ENCODE measurements at regions not wholly inside any gene's neighbourhood (a gene's known extent, or its start where the extent isn't known, plus 50 kb on each side); places are given as distances from the start of the nearest gene placed in this dataset.

GRCh38 chr2:126503476-126503875 lies 152.5 kb upstream of the GYPC start:
- no peak overlapping the region for H3K4me3 ChIP-seq
- ATAC-seq = no peak
- WGBS, 2 donors = 76 to 86% methylated on average over 3 of the region's 3 CpGs
- no peaks in the 10 kb centered on the region for H3K27me3 ChIP-seq
- no peak for DNase-seq
- intact Hi-C loops (cut with DNase I) = no loop called here
- no peak overlapping the region for H3K27ac ChIP-seq
- H3K4me1 ChIP-seq = peaks cover 0 to 13% (median 0%) of the 10 kb centered on the region in 9 donors
- H3K36me3 ChIP-seq = no peaks in the 10 kb centered on the region
- H3K9me3 ChIP-seq = peaks cover 0 to 12% (median 0%) of the 10 kb centered on the region in 11 donors
- TF ChIP-seq, protein P1, sequence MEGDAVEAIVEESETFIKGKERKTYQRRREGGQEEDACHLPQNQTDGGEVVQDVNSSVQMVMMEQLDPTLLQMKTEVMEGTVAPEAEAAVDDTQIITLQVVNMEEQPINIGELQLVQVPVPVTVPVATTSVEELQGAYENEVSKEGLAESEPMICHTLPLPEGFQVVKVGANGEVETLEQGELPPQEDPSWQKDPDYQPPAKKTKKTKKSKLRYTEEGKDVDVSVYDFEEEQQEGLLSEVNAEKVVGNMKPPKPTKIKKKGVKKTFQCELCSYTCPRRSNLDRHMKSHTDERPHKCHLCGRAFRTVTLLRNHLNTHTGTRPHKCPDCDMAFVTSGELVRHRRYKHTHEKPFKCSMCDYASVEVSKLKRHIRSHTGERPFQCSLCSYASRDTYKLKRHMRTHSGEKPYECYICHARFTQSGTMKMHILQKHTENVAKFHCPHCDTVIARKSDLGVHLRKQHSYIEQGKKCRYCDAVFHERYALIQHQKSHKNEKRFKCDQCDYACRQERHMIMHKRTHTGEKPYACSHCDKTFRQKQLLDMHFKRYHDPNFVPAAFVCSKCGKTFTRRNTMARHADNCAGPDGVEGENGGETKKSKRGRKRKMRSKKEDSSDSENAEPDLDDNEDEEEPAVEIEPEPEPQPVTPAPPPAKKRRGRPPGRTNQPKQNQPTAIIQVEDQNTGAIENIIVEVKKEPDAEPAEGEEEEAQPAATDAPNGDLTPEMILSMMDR (IDR thresholded peaks at IDR 0.05) = no peak

DNA sequence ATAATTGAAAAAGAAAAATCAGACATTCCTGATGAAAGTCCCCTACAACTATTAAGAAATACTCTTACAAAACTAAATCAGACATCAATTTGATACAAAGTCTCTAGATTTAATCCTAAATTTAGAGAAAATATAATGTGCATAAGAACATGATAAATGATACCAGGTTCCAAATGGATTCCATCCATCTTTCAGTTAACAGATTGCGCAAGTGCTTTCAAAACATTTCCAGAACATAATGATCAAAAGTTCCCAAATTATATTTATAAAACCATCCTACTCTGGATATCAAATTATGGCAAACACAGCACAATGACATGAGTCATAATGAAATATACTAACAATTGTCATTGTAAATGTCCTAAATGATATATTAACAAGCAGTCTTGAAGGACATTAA lies 151.0 kb upstream of the GYPC start:
- 97% methylated on average over 1 of the region's 1 CpG for WGBS, 2 donors
- H3K36me3 ChIP-seq = no peaks in the 10 kb centered on the region
- H3K9me3 ChIP-seq = peaks cover 0 to 4% (median 0%) of the 10 kb centered on the region in 11 donors
- DNase-seq (no peak), ATAC-seq (no peak)
- no peak overlapping the region for H3K4me3 ChIP-seq
- intact Hi-C loops (cut with DNase I) = no loop called here
- H3K4me1 ChIP-seq = peaks cover 0 to 13% (median 0%) of the 10 kb centered on the region in 9 donors
- H3K27ac ChIP-seq = no peak overlapping the region
- no peaks in the 10 kb centered on the region for H3K27me3 ChIP-seq
- TF ChIP-seq, protein P1 (IDR thresholded peaks at IDR 0.05) = no peak

DNA sequence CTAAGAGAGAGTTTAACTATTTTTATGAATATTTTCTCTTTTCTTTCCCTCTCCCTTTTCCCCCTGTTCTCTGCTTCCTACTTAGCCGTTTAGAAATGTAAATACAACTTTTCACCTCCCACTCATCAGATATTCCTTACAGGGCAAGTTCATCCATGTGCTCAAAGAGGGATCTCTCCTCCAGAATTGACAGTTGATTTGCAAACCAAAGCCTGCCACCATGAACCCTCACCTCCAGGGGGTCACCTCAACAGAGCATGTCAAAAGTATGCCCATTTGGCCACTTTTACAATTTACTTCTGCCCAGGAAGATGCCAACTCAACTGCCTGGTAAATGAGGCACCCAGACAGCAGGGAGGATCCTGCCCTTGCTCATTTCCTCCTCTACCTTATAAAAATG lies 149.2 kb upstream of the GYPC start:
- Histone ChIP-seq H3K27me3 (no peaks in the 10 kb centered on the region), H3K4me1 (peaks cover 0 to 13% (median 0%) of the 10 kb centered on the region in 9 donors), H3K27ac (no peak overlapping the region), H3K9me3 (no peaks in the 10 kb centered on the region), H3K4me3 (no peak overlapping the region), H3K36me3 (no peaks in the 10 kb centered on the region)
- WGBS, 2 donors = 38 to 40% methylated on average over 1 of the region's 1 CpG
- ATAC-seq = no peak
- TF ChIP-seq, protein P1 (IDR thresholded peaks at IDR 0.05) = no peak
- intact Hi-C loops (cut with DNase I) = no loop called here
- DNase-seq = no peak

DNA sequence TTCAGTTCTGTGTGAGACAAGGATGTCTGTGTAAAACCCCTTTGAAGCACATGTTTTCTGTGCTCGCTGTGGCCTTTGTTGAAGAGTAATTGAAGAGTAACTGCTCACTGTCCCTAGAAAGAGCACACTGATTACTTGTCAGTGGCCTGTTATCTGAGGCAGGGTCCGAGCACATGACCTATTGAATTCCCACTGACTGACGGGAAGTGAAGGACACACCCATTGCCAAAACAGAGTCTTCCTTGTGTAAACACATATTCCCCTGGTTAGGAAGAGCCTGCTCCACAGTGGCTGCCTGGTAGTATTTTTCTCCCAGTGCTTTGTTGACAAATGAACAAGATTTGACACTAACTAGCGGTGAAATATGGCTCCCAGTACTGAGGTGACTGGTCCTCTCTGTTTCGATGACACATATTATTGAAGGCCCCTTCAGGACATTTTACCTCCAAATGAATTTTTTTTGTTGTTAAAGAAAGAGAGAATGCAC lies 148.5 kb upstream of the GYPC start:
- ATAC-seq (peak in 1 of 8 donors; percentile 69), DNase-seq (no peak)
- Histone ChIP-seq H3K27me3 (no peaks in the 10 kb centered on the region), H3K27ac (no peak overlapping the region), H3K36me3 (no peaks in the 10 kb centered on the region), H3K4me3 (no peak overlapping the region), H3K9me3 (no peaks in the 10 kb centered on the region), H3K4me1 (peaks cover 0 to 13% (median 0%) of the 10 kb centered on the region in 9 donors)
- WGBS, 2 donors = 48 to 57% methylated on average over 5 of the region's 5 CpGs
- TF ChIP-seq, protein P1 (IDR thresholded peaks at IDR 0.05) = no peak
- intact Hi-C loops (cut with DNase I) = no loop called here
